GM12874 (cell line): ENCODE measurements at regions not wholly inside any gene's neighbourhood (a gene's known extent, or its start where the extent isn't known, plus 50 kb on each side); places are given as distances from the start of the nearest gene placed in this dataset.

Source experiments
- CTCF ChIP-seq: IDR thresholded peaks from 2 replicates; pipeline ENCODE4 v1.5.1; 2011; ENCODE audit warnings: low read depth, mild to moderate bottlenecking, control low read depth, low read length, moderate library complexity; ENCODE audit not compliant: insufficient read depth

- no peak for TF ChIP-seq CTCF
Measured at GRCh38 chr12:87930033-87930432, 99.2 kb downstream of the C12orf50 start.

DNA sequence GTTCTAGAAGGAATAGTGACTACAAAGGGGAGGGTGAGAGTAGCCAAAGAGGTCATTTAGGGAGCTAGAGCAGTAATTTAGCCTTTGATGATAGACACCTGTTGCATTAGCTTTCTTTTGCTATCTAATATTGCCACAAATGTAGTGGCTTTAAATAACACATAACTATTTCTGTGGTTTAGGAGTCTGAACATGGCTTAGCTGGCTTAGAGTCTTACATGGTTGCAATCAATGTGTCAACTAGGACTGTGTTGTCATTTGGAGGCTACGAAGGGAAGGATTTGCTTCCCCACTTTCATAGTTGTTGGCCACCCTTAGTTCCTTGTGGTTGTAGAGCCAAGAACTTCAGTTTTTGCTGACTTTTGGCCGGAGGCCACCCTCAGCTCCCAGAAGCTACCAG lies 99.9 kb downstream of the C12orf50 start:
- no peak for TF ChIP-seq CTCF

- TF ChIP-seq CTCF = no peak
Measured at GRCh38 chr12:87928031-87928430, 101.2 kb downstream of the C12orf50 start.

- TF ChIP-seq CTCF = no peak
Measured at GRCh38 chr12:87925021-87925420, 104.2 kb downstream of the C12orf50 start.

DNA sequence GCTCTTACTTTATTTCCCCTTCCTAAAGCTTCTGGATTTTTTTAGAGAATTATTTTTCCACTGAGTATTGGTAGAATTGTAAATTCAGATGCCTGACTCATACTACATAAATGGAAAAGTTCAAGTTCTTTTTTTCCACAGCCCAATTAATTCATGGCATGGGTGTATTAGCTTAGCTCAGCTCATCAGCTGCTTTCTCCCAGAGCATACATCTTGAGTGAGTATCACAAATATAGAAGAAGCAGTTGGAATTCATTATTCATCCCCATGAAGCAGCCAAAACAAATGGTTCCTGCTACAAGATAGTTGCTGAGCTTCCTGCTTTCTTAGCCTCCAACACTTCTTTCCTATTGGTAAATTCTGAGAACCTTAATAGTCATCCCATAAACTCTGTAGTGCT lies 105.1 kb downstream of the C12orf50 start:
- no peak for TF ChIP-seq CTCF

DNA sequence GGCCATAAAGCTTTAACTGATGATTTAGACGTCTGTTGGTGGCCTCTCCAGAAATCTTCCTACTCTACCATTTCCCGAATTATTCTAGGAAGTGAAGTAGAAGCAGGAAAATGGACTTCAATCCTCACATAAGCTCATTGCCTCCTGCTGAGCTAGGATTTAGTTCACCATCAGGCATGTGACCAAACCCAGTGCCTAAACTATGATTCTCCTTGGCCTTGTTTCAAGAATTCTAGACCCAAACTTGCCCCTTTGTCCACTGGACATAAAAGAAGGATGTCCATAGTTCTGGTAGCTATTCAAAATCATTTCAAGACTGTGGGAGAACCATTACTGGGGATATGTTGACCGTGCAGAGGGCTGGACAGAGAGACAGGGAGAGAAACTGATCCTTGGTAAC lies 105.8 kb downstream of the C12orf50 start:
- TF ChIP-seq CTCF = no peak

DNA sequence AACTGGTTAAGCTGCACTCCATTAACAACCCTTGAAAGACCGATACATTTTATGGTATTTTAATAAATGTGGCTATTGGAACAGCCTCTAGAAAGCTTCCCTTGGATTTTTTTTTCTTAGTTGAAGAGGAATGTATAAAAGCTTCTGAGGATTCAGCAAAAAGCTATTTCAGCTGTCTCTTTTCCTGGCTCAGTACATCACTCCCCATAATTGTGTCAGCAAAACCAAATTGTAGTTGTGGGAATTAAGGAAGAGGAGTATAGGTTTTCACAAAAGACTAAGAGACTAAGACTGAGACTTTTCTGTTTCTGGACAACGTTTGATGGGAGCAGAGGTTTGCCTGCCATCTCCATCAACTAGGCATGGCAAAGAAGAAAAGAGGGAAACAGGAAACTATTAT lies 106.5 kb downstream of the C12orf50 start:
- no peak for TF ChIP-seq CTCF

- no peak for TF ChIP-seq CTCF
Measured at GRCh38 chr12:87921621-87922020, 107.6 kb downstream of the C12orf50 start.
